ENCODE measurements at regions not wholly inside any gene's neighbourhood (a gene's known extent, or its start where the extent isn't known, plus 50 kb on each side); places are given as distances from the start of the nearest gene placed in this dataset.

GRCh38 chr5:29561564-29561963 lies 1631.9 kb upstream of the CDH6 start:
- H3K27ac ChIP-seq, result no peak overlapping the region
- H3K27me3 ChIP-seq (replicated peaks; ENCODE audit: insufficient read depth), result no peaks in the 10 kb centered on the region
- no peak for TF ChIP-seq CTCF (IDR thresholded peaks at IDR 0.05)
- ATAC-seq (ENCODE audit: insufficient number of reproducible peaks, low FRiP score, low read depth) (no peak), DNase-seq (ENCODE audit: low spot score) (no peak)
- no peaks in the 10 kb centered on the region for H3K4me1 ChIP-seq (ENCODE audit: control insufficient read depth in 1 of 2, low read depth in 2 of 2)
- H3K9me3 ChIP-seq, result no peaks in the 10 kb centered on the region
- H3K4me3 ChIP-seq, result no peak overlapping the region
- no peaks in the 10 kb centered on the region for H3K36me3 ChIP-seq

GRCh38 chr5:29550523-29550922 lies 1643.0 kb upstream of the CDH6 start:
- H3K9me3 ChIP-seq, result no peaks in the 10 kb centered on the region
- H3K27ac ChIP-seq, result no peak overlapping the region
- no peaks in the 10 kb centered on the region for H3K27me3 ChIP-seq (replicated peaks; ENCODE audit: insufficient read depth)
- no peaks in the 10 kb centered on the region for H3K4me1 ChIP-seq (ENCODE audit: control insufficient read depth in 1 of 2, low read depth in 2 of 2)
- H3K36me3 ChIP-seq, result no peaks in the 10 kb centered on the region
- no peak for ATAC-seq (ENCODE audit: insufficient number of reproducible peaks, low FRiP score, low read depth)
- no peak overlapping the region for H3K4me3 ChIP-seq
- no peak for TF ChIP-seq CTCF (IDR thresholded peaks at IDR 0.05)
- DNase-seq (ENCODE audit: low spot score), result no peak

GRCh38 chr5:29548262-29548661 lies 1645.2 kb upstream of the CDH6 start:
- H3K36me3 ChIP-seq, result no peaks in the 10 kb centered on the region
- no peak overlapping the region for H3K27ac ChIP-seq
- no peaks in the 10 kb centered on the region for H3K4me1 ChIP-seq (ENCODE audit: control insufficient read depth in 1 of 2, low read depth in 2 of 2)
- H3K9me3 ChIP-seq, result no peaks in the 10 kb centered on the region
- DNase-seq (ENCODE audit: low spot score) (no peak), ATAC-seq (ENCODE audit: insufficient number of reproducible peaks, low FRiP score, low read depth) (no peak)
- H3K4me3 ChIP-seq, result no peak overlapping the region
- no peak for TF ChIP-seq CTCF (IDR thresholded peaks at IDR 0.05)
- H3K27me3 ChIP-seq (replicated peaks; ENCODE audit: insufficient read depth), result no peaks in the 10 kb centered on the region

GRCh38 chr5:29547236-29547865 lies 1646.1 kb upstream of the CDH6 start:
- Histone ChIP-seq H3K27ac (no peak overlapping the region), H3K4me3 (no peak overlapping the region), H3K9me3 (no peaks in the 10 kb centered on the region), H3K4me1 (ENCODE audit: control insufficient read depth in 1 of 2, low read depth in 2 of 2) (no peaks in the 10 kb centered on the region), H3K27me3 (replicated peaks; ENCODE audit: insufficient read depth) (no peaks in the 10 kb centered on the region), H3K36me3 (no peaks in the 10 kb centered on the region)
- DNase-seq (ENCODE audit: low spot score) (no peak), ATAC-seq (ENCODE audit: insufficient number of reproducible peaks, low FRiP score, low read depth) (no peak)
- TF ChIP-seq CTCF (IDR thresholded peaks at IDR 0.05), result no peak

- ATAC-seq (ENCODE audit: insufficient number of reproducible peaks, low FRiP score, low read depth) (no peak), DNase-seq (ENCODE audit: low spot score) (no peak)
- no peaks in the 10 kb centered on the region for H3K9me3 ChIP-seq
- H3K27me3 ChIP-seq (replicated peaks; ENCODE audit: insufficient read depth), result no peaks in the 10 kb centered on the region
- TF ChIP-seq CTCF (IDR thresholded peaks at IDR 0.05), result no peak
- H3K4me3 ChIP-seq, result no peak overlapping the region
- no peaks in the 10 kb centered on the region for H3K36me3 ChIP-seq
- H3K27ac ChIP-seq, result no peak overlapping the region
- H3K4me1 ChIP-seq (ENCODE audit: control insufficient read depth in 1 of 2, low read depth in 2 of 2), result no peaks in the 10 kb centered on the region
Observed at GRCh38 chr5:29543501-29543900, 1650.0 kb upstream of the CDH6 start.
